NCI-H345 treated with DMSO at 0.1 percent for 48 hours (cell line): ENCODE measurements at regions not wholly inside any gene's neighbourhood (a gene's known extent, or its start where the extent isn't known, plus 50 kb on each side); places are given as distances from the start of the nearest gene placed in this dataset.
"Not testable (repeated sequence)": the region's sequence is repeated elsewhere in the genome, so short reads cannot be mapped to it uniquely, and the experiment has no call there.

Experiments used
- DNase-seq: peaks from one replicate; lab custom pipeline; 2025; ENCODE audit not compliant: unreplicated experiment; lab: John Stamatoyannopoulos, UW

- DNase-seq, result peak; percentile 36
Observed at GRCh38 chr5:87787625-87788256, 375.0 kb upstream of the CCNH start.

- no peak for DNase-seq
Observed at GRCh38 chr5:87787086-87787485, 374.4 kb upstream of the CCNH start.

GRCh38 chr5:87786471-87786870 is 373.7 kb upstream of the CCNH start:
- DNase-seq, result no peak

GRCh38 chr5:87785554-87786335 is 373.0 kb upstream of the CCNH start:
- no peak for DNase-seq

- DNase-seq, result no peak
Observed at GRCh38 chr5:87784879-87785495, 372.3 kb upstream of the CCNH start.

DNA sequence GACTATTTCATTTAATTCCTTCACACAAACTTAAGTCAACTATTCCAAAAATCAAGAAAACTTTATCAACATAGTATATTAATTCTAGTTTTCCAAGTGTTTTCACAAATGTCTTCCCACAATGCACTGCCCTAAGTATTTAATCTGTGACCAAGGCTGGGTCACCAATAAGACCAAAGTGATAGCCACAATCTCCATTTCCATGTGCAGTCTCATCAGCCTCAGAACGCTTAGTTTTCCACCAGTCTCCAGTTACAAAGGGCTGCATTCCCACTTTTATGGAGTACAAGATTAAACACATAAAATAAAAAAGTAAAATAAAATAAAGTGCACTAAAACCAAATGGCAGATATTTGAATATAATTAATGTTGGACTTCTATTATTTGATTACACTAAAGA is 371.6 kb upstream of the CCNH start:
- DNase-seq, result no peak

GRCh38 chr5:87782916-87783315 is 370.2 kb upstream of the CCNH start:
- DNase-seq, result no peak

DNA sequence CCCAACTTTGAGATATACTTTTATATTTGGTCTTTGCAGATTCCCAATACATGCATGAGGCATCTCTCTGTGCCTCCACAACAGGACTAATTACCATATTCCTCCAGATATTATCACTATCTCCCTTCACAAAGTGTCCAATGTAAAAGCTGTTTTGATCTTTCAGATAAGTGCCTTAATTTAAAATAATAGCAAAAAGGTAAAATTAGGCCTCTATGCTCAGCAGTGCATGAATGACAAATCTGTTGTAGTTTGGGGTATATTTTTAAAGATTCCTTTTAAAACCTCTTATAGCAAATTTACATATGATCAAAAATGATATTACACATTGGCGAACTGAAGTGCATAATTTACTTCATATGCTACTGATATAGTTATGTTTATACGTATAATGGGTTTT is 369.2 kb upstream of the CCNH start:
- no peak for DNase-seq

DNA sequence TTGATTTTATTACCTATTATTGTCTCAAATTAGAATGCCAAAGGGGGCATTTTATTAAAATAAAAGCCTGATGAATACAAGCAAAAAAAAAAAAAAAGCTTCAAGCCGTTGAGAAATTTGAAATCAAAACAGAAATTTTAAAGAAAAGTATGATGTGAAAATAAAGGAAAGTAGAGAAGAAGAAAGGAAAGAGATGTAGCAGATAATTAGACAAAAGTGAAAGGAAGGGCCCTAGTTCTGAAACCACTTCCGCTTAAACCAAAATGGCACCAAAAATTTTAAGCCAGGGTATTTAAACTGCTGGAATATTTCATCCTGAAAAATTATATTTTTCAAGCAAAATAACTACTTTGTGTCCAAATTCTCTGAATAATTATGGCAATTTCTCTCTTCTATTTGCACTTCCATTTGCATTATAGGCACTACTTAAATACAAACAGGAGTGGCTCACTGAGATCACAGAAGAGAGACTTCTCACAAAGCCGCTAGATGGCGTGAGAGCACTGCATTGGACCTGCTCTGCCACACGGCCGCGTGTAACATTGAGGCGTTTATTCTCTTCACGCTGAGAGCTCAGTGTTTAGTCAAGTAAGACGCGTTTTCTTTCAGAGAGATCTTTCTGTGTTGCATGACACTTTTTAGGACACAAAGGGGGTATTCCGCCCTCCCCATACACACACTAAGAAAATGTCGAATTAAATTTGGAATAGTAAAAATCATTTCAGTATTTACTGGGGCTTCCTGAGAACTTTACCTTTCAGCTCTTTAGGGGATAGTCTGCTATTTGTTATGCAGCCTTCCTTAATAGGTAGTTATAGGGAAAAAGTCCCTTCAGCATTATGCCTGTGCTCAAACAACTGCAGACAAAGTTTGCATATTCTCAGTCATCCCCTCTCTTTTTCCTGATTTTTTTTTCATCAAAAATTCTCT is 368.4 kb upstream of the CCNH start:
- DNase-seq, result peak; percentile 74

DNA sequence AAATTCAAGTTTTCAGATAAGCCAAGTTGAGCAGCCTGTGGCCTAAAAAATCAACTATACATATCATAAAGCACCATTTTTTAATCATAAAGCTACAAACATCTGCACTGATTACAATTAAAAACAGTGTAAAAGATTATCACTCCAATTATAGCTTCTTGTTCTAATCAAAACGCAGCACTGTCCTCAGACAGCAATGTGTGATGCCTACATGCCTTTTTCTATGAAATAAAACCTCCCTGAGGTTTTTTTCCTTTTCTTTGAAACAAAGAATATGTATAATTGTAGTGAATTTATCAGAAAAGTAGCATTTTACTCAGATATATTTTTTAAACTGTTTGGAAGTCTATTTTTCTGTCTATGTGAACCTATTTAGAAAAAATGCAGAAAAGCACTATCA is 366.1 kb upstream of the CCNH start:
- DNase-seq, result no peak

- DNase-seq, result no peak
Observed at GRCh38 chr5:87777877-87778276, 365.1 kb upstream of the CCNH start.

- no peak for DNase-seq
Observed at GRCh38 chr5:87776785-87777184, 364.1 kb upstream of the CCNH start.

DNA sequence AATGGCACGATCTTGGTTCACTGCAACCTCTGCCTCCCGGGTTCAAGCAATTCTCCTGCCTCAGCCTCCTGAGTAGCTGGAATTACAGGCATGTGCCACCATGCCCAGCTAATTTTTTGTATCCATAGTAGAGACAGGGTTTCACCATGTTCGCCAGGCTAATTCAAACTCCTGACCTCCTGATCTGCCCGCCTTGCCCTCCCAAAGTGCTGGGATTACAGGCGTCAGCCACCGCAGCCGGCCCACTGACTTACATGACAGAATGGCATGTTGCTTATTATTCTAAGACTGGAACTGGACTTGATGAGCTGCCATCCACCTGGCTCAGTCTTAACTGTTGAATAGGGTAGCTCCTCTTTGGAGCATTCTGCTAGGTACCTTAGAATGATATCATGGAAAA is 363.6 kb upstream of the CCNH start:
- DNase-seq, result not testable (repeated sequence)

DNA sequence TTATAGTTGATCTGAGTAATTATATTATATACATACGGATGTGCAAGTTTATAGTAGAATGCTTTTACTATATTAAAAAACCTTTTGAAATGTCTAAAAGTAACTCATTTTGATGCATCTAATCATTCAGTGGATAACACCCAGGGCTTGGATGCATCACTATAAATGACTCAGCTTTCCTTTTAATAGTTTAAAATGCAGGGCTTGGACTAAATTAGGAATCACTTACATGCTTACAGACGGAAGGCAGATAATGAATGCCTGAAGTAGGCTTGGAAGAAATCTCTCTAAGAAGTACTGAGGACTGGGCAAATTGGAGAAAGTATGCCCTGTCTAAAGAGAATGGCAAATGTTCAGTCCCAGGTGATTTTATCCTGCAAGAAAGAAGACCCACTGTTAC is 362.5 kb upstream of the CCNH start:
- no peak for DNase-seq

DNA sequence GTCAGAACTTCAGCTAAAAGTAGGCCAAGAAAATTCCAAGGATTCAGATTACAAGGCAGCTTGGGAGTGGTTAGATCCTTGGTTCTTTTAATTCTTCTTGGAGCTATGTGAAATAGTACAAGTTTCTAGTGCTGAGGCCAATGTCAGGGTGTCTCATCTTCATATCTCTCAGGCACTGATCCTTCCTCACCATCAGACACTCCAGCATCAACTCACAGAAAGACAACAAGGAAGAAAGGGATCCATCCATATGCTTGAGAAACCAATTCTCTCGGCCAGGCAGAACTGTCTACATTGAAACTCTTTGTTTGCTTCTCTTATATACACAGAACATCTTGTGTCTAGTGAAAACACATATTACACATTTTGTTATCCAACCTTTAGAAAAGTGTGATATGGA is 362.1 kb upstream of the CCNH start:
- DNase-seq, result no peak

- DNase-seq, result no peak
Observed at GRCh38 chr5:87770601-87771121, 357.9 kb upstream of the CCNH start.

GRCh38 chr5:87770016-87770570 is 357.4 kb upstream of the CCNH start:
- DNase-seq, result no peak

DNA sequence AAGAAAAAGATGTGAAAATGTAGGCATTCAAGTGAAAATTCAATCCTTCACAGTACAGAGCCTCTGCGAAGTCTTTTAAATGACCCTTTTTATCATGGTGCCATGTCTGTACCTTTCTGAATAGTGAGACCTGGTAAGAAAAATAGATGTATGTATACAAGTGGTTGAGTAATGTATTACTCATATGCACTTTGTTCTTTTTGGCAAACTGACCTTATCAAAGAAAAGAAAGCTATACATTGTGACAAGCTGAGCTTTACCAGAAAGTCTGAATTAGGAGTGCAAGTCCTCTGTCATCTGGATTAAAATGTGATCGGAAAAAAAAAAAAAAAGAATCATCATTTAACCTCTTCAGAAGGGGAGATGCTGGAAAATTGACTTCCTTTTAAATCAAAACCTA is 356.4 kb upstream of the CCNH start:
- no peak for DNase-seq

DNA sequence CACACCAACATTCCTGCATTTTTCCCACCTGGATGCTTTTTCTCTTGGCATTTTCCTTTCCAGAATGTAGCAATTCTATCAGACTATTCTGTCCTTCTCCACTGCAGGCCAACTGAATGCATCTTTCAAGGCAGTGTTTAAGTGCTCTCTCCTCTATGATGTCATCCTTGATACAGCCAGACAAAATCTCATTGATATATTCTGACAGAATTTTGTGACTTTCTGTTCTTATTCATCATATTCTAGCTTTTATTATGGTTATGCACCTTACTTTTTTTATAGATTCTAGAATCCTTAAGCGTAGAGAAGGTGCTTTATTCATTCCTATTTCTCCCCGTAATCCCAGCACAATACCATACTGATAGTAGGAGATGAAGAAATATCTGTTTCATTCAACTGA is 355.5 kb upstream of the CCNH start:
- no peak for DNase-seq

- no peak for DNase-seq
Observed at GRCh38 chr5:87765009-87765408, 352.3 kb upstream of the CCNH start.

DNA sequence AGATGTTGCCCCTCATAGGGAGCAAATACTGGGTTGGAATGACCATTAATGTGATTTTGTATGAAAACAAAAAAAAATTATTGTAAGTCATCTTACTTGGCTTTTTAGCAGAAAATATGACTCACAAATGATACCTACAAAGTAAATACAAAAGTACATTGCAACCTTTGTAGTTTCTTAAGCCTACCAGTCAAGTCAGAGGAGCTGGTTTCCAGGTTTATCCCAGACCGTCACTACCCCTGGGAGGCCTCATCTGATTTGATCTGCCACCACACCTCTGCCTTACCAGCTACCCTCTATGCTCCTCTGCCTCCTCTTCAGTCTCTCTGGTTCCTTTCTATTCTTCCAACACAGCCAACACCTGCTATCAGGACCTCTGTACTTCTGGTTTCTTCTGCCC is 349.9 kb upstream of the CCNH start:
- no peak for DNase-seq
